Body of pancreas (tissue), 4 donors: ENCODE measurements at regions not wholly inside any gene's neighbourhood (a gene's known extent, or its start where the extent isn't known, plus 50 kb on each side); places are given as distances from the start of the nearest gene placed in this dataset.

ENCODE experiments used
- CTCF ChIP-seq, 7 experiments: fragments of 450-650 bp in 4 of 7; fragments of 200-600 bp in 3 of 7; sonication (generic) in 3 of 7; IDR thresholded peaks; one replicate each; pipeline ENCODE4 v1.5.1; 2016 to 2019; ENCODE audit warnings: antibody characterized with exemption in 7 of 7
- POLR2A ChIP-seq, 3 donors: fragments of 450-650 bp; IDR thresholded peaks; one replicate each; pipeline ENCODE4 v1.6.1; 2016; ENCODE audit warnings: antibody characterized with exemption in 3 of 3, mild to moderate bottlenecking in 2 of 3

GRCh38 chr3:78268087-78268486 is 1228.2 kb downstream of the ROBO2 start:
- TF ChIP-seq CTCF (IDR thresholded peaks at IDR 0.05) (no peak), POLR2A (IDR thresholded peaks at IDR 0.05) (no peak)
